HG02623 (cell line): ENCODE measurements at regions not wholly inside any gene's neighbourhood (a gene's known extent, or its start where the extent isn't known, plus 50 kb on each side); places are given as distances from the start of the nearest gene placed in this dataset.

ENCODE experiments used
- ATAC-seq: cut with Tn5 transposase; IDR thresholded peaks from one replicate; pipeline ENCODE4 v1.9.1; 2021; ENCODE audit warnings: moderate library complexity; ENCODE audit not compliant: unreplicated experiment

DNA sequence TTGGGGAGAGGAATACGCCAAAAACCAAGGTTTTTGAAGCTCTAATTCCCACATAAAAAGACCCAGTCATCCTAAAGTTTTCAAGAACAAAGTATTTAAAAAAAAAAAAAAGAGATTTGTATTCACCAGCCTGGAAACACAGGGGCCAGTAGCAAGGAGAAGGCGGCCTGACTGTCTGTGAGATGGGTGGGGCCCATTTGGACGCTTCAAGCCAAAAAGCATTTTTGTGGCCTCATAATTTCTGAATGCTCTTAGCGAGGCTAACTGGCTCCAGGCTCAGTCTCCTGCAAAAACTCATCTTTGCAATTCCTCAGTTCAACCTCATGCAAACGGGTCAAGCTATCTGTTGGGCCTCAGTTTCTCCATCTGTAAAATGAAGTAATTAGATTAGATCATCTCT, 514.1 kb downstream of the MED13L start:
- ATAC-seq: no peak

DNA sequence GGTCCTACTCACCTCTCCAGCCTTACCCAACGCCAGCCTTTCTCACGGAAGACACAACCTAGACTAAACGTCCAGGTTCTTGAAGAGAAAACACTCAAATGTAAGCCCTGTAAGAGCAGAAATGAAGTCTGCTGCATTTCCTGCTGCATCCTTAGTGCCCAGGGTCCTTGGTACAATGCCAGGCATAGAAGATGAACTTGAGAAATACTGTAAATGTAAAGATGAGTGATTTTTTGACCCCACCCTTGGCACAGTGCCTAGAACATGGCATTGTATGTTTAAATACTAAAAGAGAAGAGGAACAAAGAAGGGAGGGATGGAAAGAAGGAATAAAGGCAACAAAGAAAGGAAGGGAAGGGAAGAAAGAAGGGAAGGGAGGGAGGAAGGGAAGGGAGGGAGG, 514.6 kb downstream of the MED13L start:
- no peak for ATAC-seq

DNA sequence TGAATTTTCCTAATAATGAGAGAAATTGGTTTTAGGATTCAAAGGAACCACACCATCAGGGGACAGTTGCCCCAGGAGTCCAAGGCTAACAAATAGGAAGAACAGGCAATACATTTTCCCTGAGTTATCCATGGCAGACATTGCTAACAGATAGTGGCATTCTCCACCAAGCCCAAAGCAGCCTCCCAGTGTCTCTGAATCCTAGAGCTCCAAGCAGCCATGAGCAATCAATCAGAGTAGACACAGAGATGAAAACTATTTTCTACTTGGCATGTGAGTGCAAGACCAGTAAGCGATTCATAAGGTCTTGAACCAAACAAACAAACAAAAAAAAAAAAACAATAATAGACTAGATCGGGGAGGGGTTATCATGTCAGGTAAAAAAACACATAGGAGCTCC, 515.7 kb downstream of the MED13L start:
- ATAC-seq: no peak

GRCh38 chr12:115760231-115760630, 517.3 kb downstream of the MED13L start:
- ATAC-seq: no peak

GRCh38 chr12:115758877-115759620, 518.4 kb downstream of the MED13L start:
- ATAC-seq: no peak

DNA sequence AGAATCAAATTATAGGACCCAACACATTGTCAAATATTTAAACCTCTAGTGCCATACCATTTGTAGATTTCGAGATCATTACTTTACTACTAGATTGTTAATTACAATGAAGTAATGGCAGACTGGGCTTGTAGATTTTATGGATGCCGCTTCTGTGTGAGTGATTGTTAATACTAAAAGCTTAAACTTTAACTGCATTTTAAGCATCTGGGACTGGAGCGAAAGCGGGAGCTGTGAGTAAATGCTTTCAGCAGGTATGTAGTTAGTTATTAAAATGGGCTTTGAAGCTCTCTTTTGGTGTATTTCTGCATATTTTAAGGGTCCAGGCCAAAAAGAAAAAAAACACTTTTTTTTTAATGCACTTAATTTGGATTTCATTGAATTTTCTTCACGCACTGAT, 519.3 kb downstream of the MED13L start:
- no peak for ATAC-seq

DNA sequence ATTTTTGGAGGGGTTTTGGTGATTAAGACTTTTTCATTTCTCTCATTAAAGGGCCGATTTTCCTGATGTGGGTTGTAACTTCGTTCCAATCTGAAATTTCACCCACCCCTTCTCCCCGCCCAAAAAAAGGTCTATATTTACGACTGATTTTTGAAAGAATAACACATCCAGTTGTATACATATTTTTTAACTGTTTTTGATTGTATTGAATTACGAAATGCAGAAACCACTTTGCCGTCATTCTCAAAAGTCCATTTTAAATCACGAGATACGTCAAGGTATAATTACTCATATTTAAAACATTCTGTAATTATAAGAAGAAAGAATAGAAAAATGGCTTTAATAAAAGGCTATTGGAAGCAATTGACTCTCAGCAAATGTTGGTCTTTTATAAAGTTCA, 520.7 kb downstream of the MED13L start:
- ATAC-seq: no peak

DNA sequence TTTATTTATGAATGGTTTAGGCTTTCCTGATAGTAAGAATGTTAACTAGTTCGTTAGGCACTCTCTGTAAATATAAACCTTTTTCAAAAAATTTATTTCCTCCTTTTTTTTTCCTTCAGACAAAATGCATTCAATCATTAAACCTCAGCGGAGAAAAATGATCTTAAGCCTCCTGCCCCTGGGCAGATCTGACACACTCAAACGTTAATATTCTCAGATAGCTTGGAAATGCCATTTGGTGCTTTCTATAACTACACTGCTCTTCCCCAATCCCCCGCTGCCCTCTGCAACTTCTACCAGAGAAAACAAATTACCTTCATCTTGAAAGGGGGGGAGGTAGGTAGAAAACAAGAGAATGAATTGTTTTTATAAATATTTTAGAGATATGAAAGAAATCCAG, 521.2 kb downstream of the MED13L start:
- no peak for ATAC-seq

DNA sequence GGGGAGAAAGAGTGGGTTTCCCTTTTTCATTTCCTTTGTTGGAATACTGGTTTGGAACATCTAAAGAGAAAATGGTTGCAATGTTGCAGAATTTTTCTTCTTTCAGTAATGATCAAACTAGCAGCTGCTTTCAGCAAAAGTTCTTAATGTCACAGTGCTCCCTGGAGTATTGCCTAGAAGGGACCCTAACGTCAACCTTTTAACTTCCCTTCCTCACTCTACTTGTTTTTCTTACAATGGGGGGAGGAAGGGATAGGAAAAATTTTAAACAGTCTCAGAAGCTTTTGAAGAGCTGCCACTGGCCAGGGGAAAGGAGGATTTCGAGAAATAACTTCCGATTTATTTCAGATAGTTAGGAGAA, 521.8 kb downstream of the MED13L start:
- no peak for ATAC-seq

GRCh38 chr12:115755061-115755724, 522.3 kb downstream of the MED13L start:
- no peak for ATAC-seq

DNA sequence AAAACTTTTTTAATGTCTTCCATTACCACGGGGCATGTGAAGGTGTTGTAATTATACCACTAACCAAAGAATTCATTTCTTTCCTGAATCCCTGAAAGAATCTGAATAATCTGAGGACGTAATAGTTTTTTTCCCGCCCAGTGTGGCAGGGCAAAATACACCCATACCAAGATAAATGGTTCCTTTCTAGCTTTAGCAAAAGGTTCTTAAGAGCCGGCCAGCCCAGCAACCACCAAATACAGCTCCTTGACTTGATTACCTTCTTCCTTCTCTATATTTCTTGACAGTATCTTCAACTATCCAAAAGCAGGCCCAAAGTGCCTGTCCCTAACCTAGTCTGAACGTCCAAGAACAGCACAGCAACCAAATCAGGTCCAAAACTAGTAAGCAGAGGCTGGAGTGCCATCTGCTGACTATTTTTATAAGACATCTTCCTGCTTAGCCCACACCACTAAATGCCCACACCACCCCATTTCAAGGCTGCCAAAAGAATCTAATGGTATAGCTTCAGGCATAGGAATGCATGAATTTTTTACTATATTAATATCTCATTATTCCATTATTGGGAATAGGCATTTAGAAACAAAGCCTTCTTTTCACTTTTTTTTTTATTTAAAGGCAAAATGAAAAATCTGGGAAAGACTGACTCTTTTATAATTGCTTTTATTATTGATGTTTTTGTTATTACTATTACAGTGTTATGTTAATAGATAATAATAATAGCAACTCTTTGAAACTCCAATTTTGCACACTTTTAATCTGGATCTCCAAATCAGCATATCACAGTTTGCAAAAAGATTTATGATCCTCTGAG, 524.4 kb downstream of the MED13L start:
- no peak for ATAC-seq

DNA sequence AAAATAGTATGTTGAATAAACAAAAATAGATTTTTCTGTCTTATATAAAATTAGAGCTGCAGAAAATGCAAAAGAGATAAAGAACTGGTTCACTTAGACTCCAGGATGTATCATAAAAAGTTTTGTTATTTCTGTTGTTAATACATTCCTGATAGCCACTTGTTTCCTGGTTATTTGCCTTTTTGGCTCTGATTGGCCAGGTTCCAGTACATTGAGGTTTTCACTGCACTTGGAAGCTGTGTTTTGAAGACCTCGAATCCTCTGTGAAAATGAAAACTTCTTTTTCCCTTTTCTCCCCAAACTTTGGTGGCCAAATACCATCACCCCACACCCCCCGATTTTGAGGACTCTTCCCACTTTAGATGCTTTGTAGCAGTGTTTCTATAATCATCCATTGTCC, 525.3 kb downstream of the MED13L start:
- no peak for ATAC-seq

DNA sequence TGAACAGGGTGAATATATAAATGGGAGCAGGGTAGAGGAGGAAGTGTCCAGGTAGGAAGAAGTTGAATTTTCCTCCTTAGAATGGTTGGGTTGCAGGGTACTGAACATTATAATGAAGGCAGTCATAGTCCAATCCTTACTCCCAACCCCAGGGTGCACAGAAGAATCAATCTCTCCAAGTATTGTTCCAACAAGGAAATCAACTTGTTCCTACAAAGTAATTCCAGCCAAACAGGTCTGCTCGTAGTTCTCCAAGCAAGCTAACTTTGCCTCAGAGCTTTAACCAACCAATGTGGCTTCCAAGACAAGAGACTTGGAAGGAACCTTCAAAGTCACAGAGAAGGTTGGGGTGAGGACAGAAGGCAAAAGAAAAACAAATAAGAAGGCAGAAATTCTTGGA, 527.2 kb downstream of the MED13L start:
- no peak for ATAC-seq

DNA sequence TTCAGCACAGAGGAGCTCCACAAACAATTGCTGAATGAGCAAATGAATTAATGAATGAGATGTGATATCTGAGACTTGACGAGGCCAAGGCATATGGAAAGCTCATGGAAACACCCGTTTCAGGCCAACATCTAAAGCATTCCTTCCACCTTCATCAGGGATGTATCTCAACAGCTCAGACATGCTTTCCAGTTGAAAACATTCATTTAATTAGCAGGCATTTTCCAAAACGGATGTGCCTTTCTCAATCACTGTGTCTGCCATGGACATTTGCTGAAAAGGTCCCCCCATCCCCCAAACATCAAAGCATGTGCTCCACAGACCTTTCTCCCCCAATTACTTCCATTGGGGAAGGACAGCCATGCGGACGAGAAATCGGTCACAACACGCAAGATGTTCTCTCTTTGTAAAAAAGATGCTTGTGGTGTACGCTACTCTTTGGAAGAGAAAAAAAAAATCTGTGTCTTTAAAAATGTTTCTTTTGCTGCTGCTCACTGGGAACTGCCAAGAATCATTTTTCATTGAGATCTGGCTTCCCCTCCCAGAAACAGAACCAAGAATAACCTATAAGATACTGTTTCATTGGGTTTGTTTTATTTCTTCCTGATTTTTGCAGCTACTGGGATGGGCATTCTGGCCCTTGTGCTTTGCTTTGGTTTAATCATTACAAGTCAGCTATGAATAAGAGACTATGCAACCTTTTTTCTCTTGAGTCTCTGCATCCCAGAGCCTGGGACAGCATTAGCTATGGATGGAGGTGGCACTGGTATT, 528.2 kb downstream of the MED13L start:
- ATAC-seq: no peak

GRCh38 chr12:115740586-115741155, 536.8 kb downstream of the MED13L start:
- ATAC-seq: no peak

DNA sequence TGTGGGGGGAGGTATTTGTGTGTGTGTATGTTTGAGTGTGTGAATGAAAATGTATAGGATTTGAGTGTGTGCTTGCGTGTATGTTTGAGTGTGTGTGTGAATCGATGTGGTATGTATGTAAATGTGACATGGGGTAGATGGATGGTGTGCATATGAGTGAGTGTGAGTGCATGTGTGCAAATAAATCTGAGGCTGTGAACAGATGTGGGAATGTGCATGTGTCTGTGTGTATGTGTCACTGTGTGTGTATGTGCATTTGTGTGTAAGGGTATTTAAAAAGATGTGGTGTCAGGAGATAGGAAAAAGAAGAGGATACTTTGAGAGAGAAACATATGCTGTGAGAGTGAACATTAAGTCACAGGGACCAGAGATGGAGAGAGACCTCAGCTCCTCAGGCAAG, 539.6 kb downstream of the MED13L start:
- no peak for ATAC-seq

- ATAC-seq: no peak
Observed at GRCh38 chr12:115736360-115736759, 541.1 kb downstream of the MED13L start.

GRCh38 chr12:115730975-115731541, 546.4 kb downstream of the MED13L start:
- no peak for ATAC-seq

- ATAC-seq: no peak
Observed at GRCh38 chr12:115726691-115727090, 550.8 kb downstream of the MED13L start.

DNA sequence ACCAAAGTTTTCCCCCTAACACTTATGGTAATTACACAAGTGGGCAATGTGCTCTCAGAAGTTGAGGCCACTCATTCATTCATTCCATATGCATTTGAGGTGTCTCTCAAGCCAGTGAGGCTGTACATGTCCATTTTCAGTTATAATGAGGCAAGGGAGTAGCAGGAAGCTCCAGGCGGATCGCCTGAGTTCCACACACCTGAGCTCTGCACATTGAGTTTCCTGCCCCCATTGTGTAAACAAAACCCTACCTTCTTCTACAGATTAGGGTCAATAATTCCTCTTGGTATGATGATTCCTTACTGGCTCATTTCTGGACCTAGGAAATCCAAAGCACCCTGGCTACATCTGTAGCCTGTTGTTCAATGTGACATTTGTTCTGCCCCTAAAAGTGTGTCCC, 555.3 kb downstream of the MED13L start:
- ATAC-seq: no peak

- ATAC-seq: no peak
Observed at GRCh38 chr12:115716551-115716950, 560.9 kb downstream of the MED13L start.
